H1 (cell line): ENCODE measurements at regions not wholly inside any gene's neighbourhood (a gene's known extent, or its start where the extent isn't known, plus 50 kb on each side); places are given as distances from the start of the nearest gene placed in this dataset.

Experiments
- CTCF ChIA-PET: fragments of 300-600 bp; sonication (Branson Sonifier 250); formaldehyde crosslinking; loops from one replicate; lab custom pipeline; 2021; ENCODE audit not compliant: partially characterized antibody; lab: Charles Lee
- POLR2A ChIA-PET: fragments of 300-600 bp; sonication (Branson Sonifier 250); formaldehyde crosslinking; loops from one replicate; lab custom pipeline; 2021; ENCODE audit warnings: inconsistent platforms; ENCODE audit not compliant: partially characterized antibody; lab: Charles Lee
- DNase-seq, 2 experiments: peaks; one replicate each; pipeline versions ENCODE4 v3.0.0 to v3.0.0-alpha.2; 2010 to 2022; ENCODE audit warnings: low spot score in 2 of 2, low read depth in 1 of 2, mixed read lengths in 1 of 2
- FAIRE-seq: peaks from 2 replicates; lab custom pipeline; 2011; peaks lifted over from hg19 to GRCh38; lab: Jason Lieb, UNC
- H2AFZ ChIP-seq: 2 replicates; pipeline ENCODE4 v1.8.1; 2012; ENCODE audit warnings: low read length, inconsistent platforms
- H2AK5ac ChIP-seq: 2 replicates; pipeline ENCODE4 v1.6.1; 2013; ENCODE audit warnings: low read depth, low read length
- H2BK120ac ChIP-seq: replicated peaks from 2 replicates; pipeline ENCODE3; 2013; ENCODE audit warnings: low read depth, low read length, inconsistent platforms
- H2BK12ac ChIP-seq: 2 replicates; pipeline ENCODE4 v1.6.1; 2013; ENCODE audit warnings: low read depth, low read length
- H2BK15ac ChIP-seq: 2 replicates; pipeline ENCODE4 v1.6.1; 2013; ENCODE audit warnings: low read length
- H2BK20ac ChIP-seq: 2 replicates; pipeline ENCODE4 v1.6.1; 2013; ENCODE audit warnings: low read length
- H2BK5ac ChIP-seq: 2 replicates; pipeline ENCODE4 v1.6.1; 2013; ENCODE audit warnings: low read depth, low read length
- H3K14ac ChIP-seq: 2 replicates; pipeline ENCODE4 v1.6.1; 2013; ENCODE audit warnings: inconsistent platforms; ENCODE audit not compliant: insufficient read length
- H3K18ac ChIP-seq: 2 replicates; pipeline ENCODE4 v1.6.1; 2013; ENCODE audit warnings: low read length; ENCODE audit errors: extremely low read depth
- H3K23ac ChIP-seq: 2 replicates; pipeline ENCODE4 v1.6.1; 2013; ENCODE audit warnings: inconsistent platforms; ENCODE audit not compliant: insufficient read length
- H3K23me2 ChIP-seq: 2 replicates; pipeline ENCODE4 v1.6.1; 2013; ENCODE audit warnings: low read depth, low read length
- H3K27ac ChIP-seq: 2 replicates; pipeline ENCODE4 v1.6.1; 2011; ENCODE audit warnings: low read depth, low read length, inconsistent platforms
- H3K27me3 ChIP-seq, 4 experiments: replicated peaks in 1 of 4; 1 replicate in 1 of 4; 2 replicates in 3 of 4; pipeline versions ENCODE4 v1.6.1 to v1.8.1; 2011 to 2013; ENCODE audit warnings: low read length in 3 of 4, mild to moderate bottlenecking in 3 of 4, inconsistent platforms in 2 of 4, mixed read lengths in 2 of 4, moderate library complexity in 1 of 4; ENCODE audit not compliant: control insufficient read depth in 3 of 4, insufficient read depth in 3 of 4; ENCODE audit errors: extremely low read depth in 1 of 4
- H3K36me3 ChIP-seq, 4 experiments: 2 replicates each; pipeline versions ENCODE4 v1.6.1 to v1.8.1; 2011 to 2013; ENCODE audit warnings: mild to moderate bottlenecking in 4 of 4, low read length in 3 of 4, moderate library complexity in 2 of 4, control low read depth in 1 of 4, inconsistent platforms in 1 of 4; ENCODE audit not compliant: insufficient read depth in 4 of 4, control insufficient read depth in 2 of 4
- H3K4ac ChIP-seq: replicated peaks from 2 replicates; pipeline ENCODE3; 2013; ENCODE audit warnings: low read length, low read depth, mixed read lengths, inconsistent platforms; ENCODE audit not compliant: insufficient read length
- H3K4me1 ChIP-seq, 4 experiments: replicated peaks in 1 of 4; 1 replicate in 1 of 4; 2 replicates in 3 of 4; pipeline versions ENCODE4 v1.6.1 to v1.8.1; 2011 to 2013; ENCODE audit warnings: low read length in 3 of 4, inconsistent platforms in 2 of 4, mixed read lengths in 1 of 4; ENCODE audit not compliant: insufficient read depth in 4 of 4, control insufficient read depth in 3 of 4
- H3K4me2 ChIP-seq, 2 experiments: 2 replicates each; pipeline versions ENCODE4 v1.6.1 to v1.8.1; 2011 to 2013; ENCODE audit warnings: low read depth in 2 of 2, low read length in 2 of 2, control low read depth in 1 of 2, inconsistent platforms in 1 of 2, mild to moderate bottlenecking in 1 of 2; ENCODE audit not compliant: insufficient read depth in 1 of 2
- H3K4me3 ChIP-seq, 4 experiments: fragments of 200-600, 300-600 bp in 1 of 4; sonication (generic), shearing (Covaris generic), sonication (Bioruptor Twin) in 1 of 4; 2 replicates each; pipeline versions ENCODE4 v1.5.1 to v1.8.1; 2011 to 2016; ENCODE audit warnings: low read length in 4 of 4, low read depth in 3 of 4, control low read depth in 2 of 4, inconsistent platforms in 2 of 4, mild to moderate bottlenecking in 2 of 4, mixed read lengths in 1 of 4, moderate library complexity in 1 of 4; ENCODE audit not compliant: insufficient read depth in 2 of 4; ENCODE audit errors: extremely low read depth in 1 of 4
- H3K56ac ChIP-seq: replicated peaks from 2 replicates; pipeline ENCODE3; 2013; ENCODE audit warnings: low read depth, mild to moderate bottlenecking, mixed read lengths, low read length, inconsistent platforms; ENCODE audit not compliant: insufficient read length
- H3K79me1 ChIP-seq: 2 replicates; pipeline ENCODE4 v1.6.1; 2013; ENCODE audit warnings: low read depth, low read length, control low read depth
- H3K79me2 ChIP-seq, 2 experiments: 2 replicates each; pipeline versions ENCODE4 v1.6.1 to v1.8.1; 2012 to 2013; ENCODE audit warnings: low read length in 2 of 2, mild to moderate bottlenecking in 2 of 2, inconsistent platforms in 1 of 2; ENCODE audit not compliant: insufficient read depth in 2 of 2, control insufficient read depth in 1 of 2
- H3K9ac ChIP-seq, 4 experiments: replicated peaks in 1 of 4; 1 replicate in 1 of 4; 2 replicates in 3 of 4; pipeline versions ENCODE4 v1.6.1 to v1.8.1; 2011 to 2013; ENCODE audit warnings: low read depth in 3 of 4, low read length in 3 of 4, control low read depth in 2 of 4, mild to moderate bottlenecking in 2 of 4, moderate library complexity in 2 of 4, inconsistent platforms in 1 of 4; ENCODE audit errors: extremely low read depth in 1 of 4
- H3K9me3 ChIP-seq, 2 experiments: 2 replicates each; pipeline versions ENCODE4 v1.6.1 to v1.8.1; 2012 to 2013; ENCODE audit warnings: mild to moderate bottlenecking in 2 of 2, moderate library complexity in 2 of 2, control low read depth in 1 of 2, inconsistent platforms in 1 of 2, low read depth in 1 of 2, low read length in 1 of 2, mixed read lengths in 1 of 2; ENCODE audit not compliant: insufficient read depth in 2 of 2
- H4K20me1 ChIP-seq, 2 experiments: replicated peaks in 1 of 2; 2 replicates each; pipeline versions ENCODE3 to v1.8.1; 2011 to 2013; ENCODE audit warnings: inconsistent platforms in 2 of 2, low read length in 2 of 2, mild to moderate bottlenecking in 1 of 2; ENCODE audit not compliant: insufficient read depth in 2 of 2, control insufficient read depth in 1 of 2
- H4K5ac ChIP-seq: 2 replicates; pipeline ENCODE4 v1.6.1; 2013; ENCODE audit warnings: low read length, low read depth, mixed read lengths, inconsistent platforms; ENCODE audit not compliant: insufficient read length
- H4K8ac ChIP-seq: 2 replicates; pipeline ENCODE4 v1.8.0; 2013; ENCODE audit warnings: mild to moderate bottlenecking, moderate library complexity, low read length, inconsistent platforms; ENCODE audit not compliant: insufficient read depth; ENCODE audit errors: extremely low read depth
- H4K91ac ChIP-seq: replicated peaks from 2 replicates; pipeline ENCODE3; 2013; ENCODE audit warnings: low read length, mixed read lengths, inconsistent platforms; ENCODE audit not compliant: insufficient read length
- CBX8 ChIP-seq: fragments of 300-800, 300-1000 bp; sonication (generic); IDR thresholded peaks from 2 replicates; pipeline ENCODE4 v1.7.1; 2016; ENCODE audit warnings: low read depth, low read length, borderline replicate concordance
- CHD2 ChIP-seq: IDR thresholded peaks from 2 replicates; pipeline ENCODE4 v1.6.1; 2012; ENCODE audit warnings: low read length, improper control_type of control experiment
- FOSL1 ChIP-seq: IDR thresholded peaks from 2 replicates; pipeline ENCODE4 v1.6.1; 2011; ENCODE audit warnings: mild to moderate bottlenecking, low read depth, low read length, moderate library complexity; ENCODE audit not compliant: insufficient read depth
- GABPA ChIP-seq: IDR thresholded peaks from 2 replicates; pipeline ENCODE4 v1.6.1; 2011; ENCODE audit warnings: mild to moderate bottlenecking, low read length, moderate library complexity, borderline replicate concordance; ENCODE audit not compliant: insufficient read depth
- HDAC2 ChIP-seq, 2 experiments: fragments of 300-600 bp in 1 of 2; sonication (generic) in 1 of 2; IDR thresholded peaks; 2 replicates each; pipeline ENCODE4 v1.6.1; 2011 to 2012; ENCODE audit warnings: low read depth in 2 of 2, low read length in 2 of 2, mild to moderate bottlenecking in 2 of 2, moderate library complexity in 2 of 2, borderline replicate concordance in 1 of 2, inconsistent platforms in 1 of 2
- KDM1A ChIP-seq: fragments of 200-600, 300-600 bp; sonication (generic); IDR thresholded peaks from 2 replicates; pipeline ENCODE4 v1.7.1; 2016; ENCODE audit warnings: mild to moderate bottlenecking, low read length, borderline replicate concordance
- NANOG ChIP-seq: IDR thresholded peaks from 2 replicates; pipeline ENCODE4 v1.6.1; 2011; ENCODE audit warnings: low read length, low read depth, mild to moderate bottlenecking, inconsistent platforms; ENCODE audit not compliant: insufficient read depth, poor library complexity, severe bottlenecking
- RFX5 ChIP-seq: IDR thresholded peaks from 2 replicates; pipeline ENCODE4 v1.6.1; 2011; ENCODE audit warnings: low read depth, low read length, improper control_type of control experiment, borderline replicate concordance
- RNF2 ChIP-seq: fragments of 200-900, 300-1000 bp; sonication (generic); IDR thresholded peaks from 2 replicates; pipeline ENCODE4 v1.7.1; 2016; ENCODE audit warnings: borderline replicate concordance, low read depth, mild to moderate bottlenecking, antibody characterized with exemption, low read length; ENCODE audit not compliant: poor library complexity, severe bottlenecking; ENCODE audit errors: missing control alignments
- WGBS, 2 experiments: shearing (Covaris generic) in 1 of 2; methylation state at CpG; one replicate each; pipeline versions ENCODE4 v1.1.6 to v1.1.7; 2013 to 2015; ENCODE audit warnings: low lambda C conversion rate in 2 of 2, mixed read lengths in 2 of 2, inconsistent platforms in 1 of 2, low coverage in 1 of 2, missing lambda C conversion rate in 1 of 2; ENCODE audit not compliant: insufficient replicate concordance in 2 of 2, insufficient coverage in 1 of 2, insufficient read length in 1 of 2; ENCODE audit errors: extremely low coverage in 1 of 2, missing lambda C conversion rate in 1 of 2; 5-methylcytosine and 5-hydroxymethylcytosine counted together
- TF ChIP-seq, protein P1 (sequence below): IDR thresholded peaks from 2 replicates; pipeline ENCODE4 v1.6.1; 2012; ENCODE audit warnings: inconsistent platforms

- Histone ChIP-seq H3K36me3 (no peaks in the 10 kb centered on the region), H3K18ac (no peak overlapping the region), H3K56ac (no peak overlapping the region), H2BK12ac (no peak overlapping the region), H3K23me2 (no peaks in the 10 kb centered on the region), H3K9ac (no peak overlapping the region), H3K79me1 (no peaks in the 10 kb centered on the region), H2AFZ (no peak overlapping the region), H2BK20ac (no peak overlapping the region), H3K4me1 (no peaks in the 10 kb centered on the region), H3K9me3 (no peaks in the 10 kb centered on the region), H3K4me3 (no peak overlapping the region), H3K27me3 (no peaks in the 10 kb centered on the region), H4K5ac (no peak overlapping the region), H2BK15ac (no peak overlapping the region), H2BK5ac (no peak overlapping the region), H2AK5ac (no peak overlapping the region), H4K8ac (no peak overlapping the region), H3K27ac (no peak overlapping the region), H3K4me2 (no peak overlapping the region), H3K79me2 (no peaks in the 10 kb centered on the region), H4K20me1 (no peaks in the 10 kb centered on the region), H3K23ac (no peak overlapping the region), H3K4ac (no peak overlapping the region), H4K91ac (no peak overlapping the region), H3K14ac (no peak overlapping the region), H2BK120ac (no peak overlapping the region)
- TF ChIP-seq GABPA (no peak), CHD2 (no peak), NANOG (no peak), CBX8 (no peak), KDM1A (no peak), RFX5 (no peak), HDAC2 (IDR thresholded peaks at IDR 0.05; ENCODE audit: borderline replicate concordance in 1 of 2, low read depth in 2 of 2, low read length in 2 of 2) (no peak), FOSL1 (no peak), RNF2 (no peak)
- TF ChIP-seq, protein P1, sequence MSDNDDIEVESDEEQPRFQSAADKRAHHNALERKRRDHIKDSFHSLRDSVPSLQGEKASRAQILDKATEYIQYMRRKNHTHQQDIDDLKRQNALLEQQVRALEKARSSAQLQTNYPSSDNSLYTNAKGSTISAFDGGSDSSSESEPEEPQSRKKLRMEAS, result no peak
- DNase-seq, result no peak
- ChIA-PET CTCF (interaction anchor here (0.6 to 1.0 kb wide), 2 partner anchors 75 to 633 kb away, joined by 3 read pairs; no protein-coding TSS in a partner anchor), POLR2A (no interaction called here)
- WGBS, 2 experiments, result 82% methylated on average over 2 of the region's 2 CpGs; no CpG with 5 or more reads in 1 of the 2 experiments
- FAIRE-seq, result no peak
Measured at GRCh38 chr11:105229761-105230160, 90.2 kb upstream of the CARD18 start.
